Smooth muscle cell (in vitro differentiated cells): ENCODE measurements at regions not wholly inside any gene's neighbourhood (a gene's known extent, or its start where the extent isn't known, plus 50 kb on each side); places are given as distances from the start of the nearest gene placed in this dataset.

ENCODE experiments used
- DNase-seq: peaks from one replicate; lab custom pipeline; 2025; ENCODE audit not compliant: unreplicated experiment; lab: John Stamatoyannopoulos, UW
- H2AFZ ChIP-seq: fragments of 200-600 bp; sonication (generic); 2 replicates; pipeline ENCODE4 v1.6.0; 2016; ENCODE audit warnings: antibody characterized with exemption, low read depth, mild to moderate bottlenecking
- H3F3A ChIP-seq: fragments of 200-600 bp; sonication (generic); 2 replicates; pipeline ENCODE4 v1.6.0; 2017; ENCODE audit warnings: antibody characterized with exemption, low read depth
- H3K27ac ChIP-seq: fragments of 200-600 bp; sonication (generic); 2 replicates; pipeline ENCODE4 v1.5.1; 2016; ENCODE audit warnings: low read depth, mild to moderate bottlenecking
- H3K27me3 ChIP-seq: fragments of 200-600 bp; sonication (generic); 2 replicates; pipeline ENCODE4 v1.6.1; 2016; ENCODE audit warnings: low read depth, mild to moderate bottlenecking
- H3K36me3 ChIP-seq: fragments of 200-600 bp; sonication (generic); 2 replicates; pipeline ENCODE4 v1.5.1; 2016; ENCODE audit warnings: low read depth
- H3K4me1 ChIP-seq: fragments of 200-600 bp; sonication (generic); 2 replicates; pipeline ENCODE4 v1.5.1; 2016; ENCODE audit warnings: low read depth
- H3K4me2 ChIP-seq: fragments of 200-600 bp; sonication (generic); 2 replicates; pipeline ENCODE4 v1.6.0; 2016; ENCODE audit warnings: mild to moderate bottlenecking
- H3K4me3 ChIP-seq: fragments of 200-600 bp; sonication (generic); 2 replicates; pipeline ENCODE4 v1.5.1; 2016; ENCODE audit warnings: mild to moderate bottlenecking
- H3K79me2 ChIP-seq: fragments of 200-600 bp; sonication (generic); 2 replicates; pipeline ENCODE4 v1.6.0; 2016; ENCODE audit warnings: low read depth, mild to moderate bottlenecking
- H3K9ac ChIP-seq: fragments of 200-600 bp; sonication (generic); 2 replicates; pipeline ENCODE4 v1.6.0; 2016; ENCODE audit warnings: low read depth
- H3K9me3 ChIP-seq: fragments of 200-600 bp; sonication (generic); replicated peaks from 2 replicates; pipeline ENCODE4 v1.5.1; 2016; ENCODE audit warnings: low read depth
- H4K20me1 ChIP-seq: fragments of 200-600 bp; sonication (generic); 2 replicates; pipeline ENCODE4 v1.6.0; 2016; ENCODE audit warnings: low read depth
- CTCF ChIP-seq: fragments of 200-600 bp; sonication (generic); IDR thresholded peaks from 2 replicates; pipeline ENCODE4 v1.5.1; 2017; ENCODE audit warnings: borderline replicate concordance, mild to moderate bottlenecking, antibody characterized with exemption; ENCODE audit not compliant: insufficient read depth, poor library complexity, severe bottlenecking
- WGBS: methylation state at CpG from one replicate; pipeline ENCODE4 v1.1.7; 2016; ENCODE audit warnings: low lambda C conversion rate; 5-methylcytosine and 5-hydroxymethylcytosine counted together

GRCh38 chr9:73260506-73260905 lies 108.8 kb downstream of the ANXA1 start:
- Histone ChIP-seq H3K4me3 (no peak overlapping the region), H3K4me1 (peaks cover 6% of the 10 kb centered on the region), H3F3A (no peaks in the 10 kb centered on the region), H3K27me3 (no peaks in the 10 kb centered on the region), H3K79me2 (no peaks in the 10 kb centered on the region), H3K9me3 (no peaks in the 10 kb centered on the region), H2AFZ (peak overlapping the region; percentile 36), H3K9ac (no peak overlapping the region), H3K4me2 (peak overlapping the region; percentile 62), H3K36me3 (no peaks in the 10 kb centered on the region), H3K27ac (peak overlapping the region; percentile 52), H4K20me1 (no peaks in the 10 kb centered on the region)
- no peak for DNase-seq
- TF ChIP-seq CTCF: no peak

- TF ChIP-seq CTCF: no peak
- no peak overlapping the region for H3K4me2 ChIP-seq
- H3F3A ChIP-seq: no peaks in the 10 kb centered on the region
- WGBS: 93% methylated on average over 4 of the region's 4 CpGs
- H3K9ac ChIP-seq: no peak overlapping the region
- H3K36me3 ChIP-seq: no peaks in the 10 kb centered on the region
- no peaks in the 10 kb centered on the region for H3K9me3 ChIP-seq
- no peaks in the 10 kb centered on the region for H3K27me3 ChIP-seq
- DNase-seq: no peak
- H2AFZ ChIP-seq: no peak overlapping the region
- H3K4me1 ChIP-seq: peaks cover 11% of the 10 kb centered on the region
- H3K4me3 ChIP-seq: no peak overlapping the region
- H3K27ac ChIP-seq: no peak overlapping the region
- no peaks in the 10 kb centered on the region for H4K20me1 ChIP-seq
- no peaks in the 10 kb centered on the region for H3K79me2 ChIP-seq
Measured at GRCh38 chr9:73264631-73265030, 113.0 kb downstream of the ANXA1 start.

- DNase-seq: no peak
- H3K27me3 ChIP-seq: no peaks in the 10 kb centered on the region
- H3K9me3 ChIP-seq: no peaks in the 10 kb centered on the region
- no peak overlapping the region for H3K27ac ChIP-seq
- H3K4me3 ChIP-seq: no peak overlapping the region
- H4K20me1 ChIP-seq: no peaks in the 10 kb centered on the region
- H3K79me2 ChIP-seq: no peaks in the 10 kb centered on the region
- WGBS: 94% methylated on average over 4 of the region's 4 CpGs
- H3K4me1 ChIP-seq: peaks cover 11% of the 10 kb centered on the region
- no peak for TF ChIP-seq CTCF
- no peaks in the 10 kb centered on the region for H3K36me3 ChIP-seq
- no peak overlapping the region for H3K4me2 ChIP-seq
- H2AFZ ChIP-seq: no peak overlapping the region
- no peaks in the 10 kb centered on the region for H3F3A ChIP-seq
- H3K9ac ChIP-seq: no peak overlapping the region
Measured at GRCh38 chr9:73265876-73266275, 114.2 kb downstream of the ANXA1 start.

GRCh38 chr9:73269430-73270101 lies 117.9 kb downstream of the ANXA1 start:
- no peak overlapping the region for H3K27ac ChIP-seq
- H3K9ac ChIP-seq: no peak overlapping the region
- no peaks in the 10 kb centered on the region for H4K20me1 ChIP-seq
- no peaks in the 10 kb centered on the region for H3K9me3 ChIP-seq
- H3K27me3 ChIP-seq: no peaks in the 10 kb centered on the region
- TF ChIP-seq CTCF: peak; percentile 49
- H3K4me3 ChIP-seq: no peak overlapping the region
- 37% methylated on average over 4 of the region's 4 CpGs for WGBS
- H3K4me1 ChIP-seq: peaks cover 9% of the 10 kb centered on the region
- no peaks in the 10 kb centered on the region for H3K36me3 ChIP-seq
- no peaks in the 10 kb centered on the region for H3K79me2 ChIP-seq
- H2AFZ ChIP-seq: peak overlapping the region; percentile 83
- DNase-seq: no peak
- no peaks in the 10 kb centered on the region for H3F3A ChIP-seq
- no peak overlapping the region for H3K4me2 ChIP-seq
